Fibroblast of pulmonary artery (primary cell): ENCODE measurements at regions not wholly inside any gene's neighbourhood (a gene's known extent, or its start where the extent isn't known, plus 50 kb on each side); places are given as distances from the start of the nearest gene placed in this dataset.

Experiments
- DNase-seq: peaks from one replicate; pipeline ENCODE4 v3.0.0-alpha.2; 2010; ENCODE audit warnings: low read depth
- H3K4me3 ChIP-seq: replicated peaks from 2 replicates; pipeline ENCODE4 v1.5.1; 2011; ENCODE audit warnings: low read depth, mild to moderate bottlenecking, control low read depth, low read length, moderate library complexity
- TF ChIP-seq, protein P1 (sequence below): IDR thresholded peaks from 2 replicates; pipeline ENCODE4 v1.5.1; 2011; ENCODE audit warnings: mild to moderate bottlenecking, control low read depth, low read length, inconsistent platforms; ENCODE audit errors: missing control alignments

DNA sequence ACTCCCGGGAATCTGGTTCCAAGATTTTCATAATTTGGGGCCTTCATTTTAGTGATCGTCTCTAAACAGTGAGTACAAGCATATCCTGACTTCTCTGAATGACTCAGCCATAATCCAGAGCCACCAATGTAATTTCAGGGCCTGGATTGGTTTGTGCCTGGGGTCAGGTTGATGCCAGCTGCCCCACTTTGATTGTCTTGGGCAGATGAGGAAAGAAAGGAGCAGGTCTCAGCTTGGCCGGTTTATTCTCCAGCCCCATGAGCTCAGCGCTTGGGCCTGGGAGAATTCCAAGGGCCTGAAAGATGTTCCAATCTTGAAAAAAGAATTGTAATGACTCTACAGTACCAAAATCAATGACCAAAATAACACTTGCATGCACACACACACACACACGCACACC, 71.2 kb upstream of the ECE1 start:
- no peak for DNase-seq
- no peak overlapping the region for H3K4me3 ChIP-seq
- TF ChIP-seq, protein P1, sequence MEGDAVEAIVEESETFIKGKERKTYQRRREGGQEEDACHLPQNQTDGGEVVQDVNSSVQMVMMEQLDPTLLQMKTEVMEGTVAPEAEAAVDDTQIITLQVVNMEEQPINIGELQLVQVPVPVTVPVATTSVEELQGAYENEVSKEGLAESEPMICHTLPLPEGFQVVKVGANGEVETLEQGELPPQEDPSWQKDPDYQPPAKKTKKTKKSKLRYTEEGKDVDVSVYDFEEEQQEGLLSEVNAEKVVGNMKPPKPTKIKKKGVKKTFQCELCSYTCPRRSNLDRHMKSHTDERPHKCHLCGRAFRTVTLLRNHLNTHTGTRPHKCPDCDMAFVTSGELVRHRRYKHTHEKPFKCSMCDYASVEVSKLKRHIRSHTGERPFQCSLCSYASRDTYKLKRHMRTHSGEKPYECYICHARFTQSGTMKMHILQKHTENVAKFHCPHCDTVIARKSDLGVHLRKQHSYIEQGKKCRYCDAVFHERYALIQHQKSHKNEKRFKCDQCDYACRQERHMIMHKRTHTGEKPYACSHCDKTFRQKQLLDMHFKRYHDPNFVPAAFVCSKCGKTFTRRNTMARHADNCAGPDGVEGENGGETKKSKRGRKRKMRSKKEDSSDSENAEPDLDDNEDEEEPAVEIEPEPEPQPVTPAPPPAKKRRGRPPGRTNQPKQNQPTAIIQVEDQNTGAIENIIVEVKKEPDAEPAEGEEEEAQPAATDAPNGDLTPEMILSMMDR = no peak

DNA sequence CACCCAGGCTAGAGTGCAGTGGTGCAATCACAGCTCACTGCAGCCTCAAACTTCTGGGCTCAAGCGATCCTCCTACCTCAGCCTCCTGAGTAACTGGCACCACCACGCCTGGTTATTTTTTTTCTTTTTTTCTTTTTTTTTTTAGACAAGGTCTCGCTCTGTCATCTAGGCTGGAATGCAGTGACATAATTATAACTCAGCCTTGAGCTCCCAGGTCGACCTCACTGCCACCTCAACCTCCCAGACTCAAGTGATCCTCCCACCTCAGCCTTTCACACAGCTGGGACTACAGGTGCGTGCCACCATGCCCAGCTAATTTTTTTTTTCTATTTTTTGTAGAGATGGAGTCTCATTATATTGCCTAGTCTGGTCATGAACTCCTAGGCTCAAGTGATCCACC, 66.9 kb upstream of the ECE1 start:
- H3K4me3 ChIP-seq = no peak overlapping the region
- DNase-seq = no peak
- TF ChIP-seq, protein P1 = no peak

DNA sequence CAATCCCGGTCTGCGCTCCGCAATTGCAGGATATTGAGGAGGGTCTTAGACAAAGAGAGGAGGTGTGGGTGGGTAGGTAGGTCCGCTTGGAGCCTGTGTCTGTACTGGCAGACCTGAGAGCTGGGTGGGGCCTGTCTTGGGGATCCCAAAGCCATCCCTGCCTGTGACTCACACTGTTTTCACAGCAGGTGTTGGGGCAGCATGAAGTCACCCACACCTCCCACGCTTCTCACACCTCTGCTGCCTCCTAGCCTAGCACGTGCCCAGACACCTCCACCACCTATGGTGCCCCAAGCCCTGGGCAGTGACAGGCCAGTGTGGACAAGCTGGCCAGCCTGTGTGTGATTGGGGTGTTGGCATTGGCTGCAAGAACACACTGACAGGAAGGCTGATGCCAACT, 65.7 kb upstream of the ECE1 start:
- TF ChIP-seq, protein P1 = no peak
- DNase-seq = no peak
- no peak overlapping the region for H3K4me3 ChIP-seq

DNA sequence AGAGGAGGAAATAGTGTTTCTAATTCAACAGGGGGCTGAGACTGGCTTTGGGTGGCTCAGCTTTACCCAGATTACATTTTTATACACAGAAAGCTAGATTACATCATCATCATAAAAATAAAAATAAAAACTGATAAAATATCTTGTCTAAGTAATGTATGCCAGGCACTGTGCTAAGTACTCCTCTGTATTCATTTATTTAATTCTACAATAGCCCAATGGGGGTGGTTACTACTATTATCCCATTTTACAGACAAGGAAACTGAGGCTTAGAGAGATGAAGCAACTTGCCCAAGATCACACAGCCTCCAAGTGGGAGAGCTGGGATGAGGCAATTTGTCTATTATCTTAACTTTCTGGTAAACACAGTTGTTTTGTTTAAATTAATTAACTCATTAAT, 62.3 kb upstream of the ECE1 start:
- H3K4me3 ChIP-seq = no peak overlapping the region
- TF ChIP-seq, protein P1 = no peak
- DNase-seq = no peak

DNA sequence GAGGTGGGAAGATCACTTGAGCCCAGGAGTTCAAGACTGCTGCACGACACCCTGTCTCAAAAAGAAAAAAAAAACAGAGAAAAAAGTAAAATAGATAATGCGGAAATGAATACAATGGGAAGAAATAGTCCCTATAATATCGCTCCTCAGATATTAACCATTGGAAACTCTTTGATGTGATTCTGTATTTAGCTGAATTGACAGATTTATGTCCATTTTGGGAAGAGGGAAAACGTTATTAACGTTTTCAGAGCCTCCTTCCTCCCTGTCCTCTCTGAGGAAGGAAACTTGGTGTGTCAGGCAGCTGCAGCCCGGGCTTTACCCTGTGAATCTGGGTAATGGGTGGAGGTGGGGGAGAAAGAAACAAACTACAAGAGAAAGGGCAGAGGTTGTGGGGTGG, 61.6 kb upstream of the ECE1 start:
- TF ChIP-seq, protein P1 = no peak
- no peak for DNase-seq
- H3K4me3 ChIP-seq = no peak overlapping the region

DNA sequence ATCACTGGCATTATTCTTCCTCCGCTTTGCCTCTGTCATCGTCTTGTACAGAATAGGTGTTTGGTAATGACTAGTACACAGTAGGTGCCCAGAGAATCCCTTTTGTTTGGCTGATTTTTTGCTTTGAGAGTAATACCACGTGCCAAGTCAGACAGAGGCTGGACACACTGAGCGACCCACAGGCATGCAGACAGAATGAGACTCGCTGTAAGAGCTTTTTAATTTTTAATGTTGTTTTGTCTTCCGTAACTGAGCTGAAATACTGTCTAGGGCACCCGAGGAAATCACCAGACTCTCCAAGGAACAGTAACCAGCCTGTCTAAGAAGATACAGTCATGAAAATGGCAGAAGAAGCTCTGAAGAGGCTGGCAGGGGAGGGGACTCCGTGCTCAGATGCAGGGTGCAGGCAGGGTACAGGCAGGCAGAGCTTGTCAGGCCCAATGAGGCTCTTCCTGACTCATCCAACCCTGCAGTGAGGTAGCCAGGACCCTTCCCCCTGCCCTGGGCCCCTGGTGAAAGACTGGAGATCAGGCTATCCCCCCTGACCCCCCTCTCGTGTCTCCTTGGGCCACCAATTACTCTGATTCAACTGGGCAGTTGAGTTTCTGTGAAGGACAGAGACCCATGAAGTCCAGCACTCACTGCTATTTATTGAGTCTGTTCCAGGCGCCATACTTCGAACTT, 60.1 kb upstream of the ECE1 start:
- H3K4me3 ChIP-seq = no peak overlapping the region
- no peak for DNase-seq
- TF ChIP-seq, protein P1 = no peak

DNA sequence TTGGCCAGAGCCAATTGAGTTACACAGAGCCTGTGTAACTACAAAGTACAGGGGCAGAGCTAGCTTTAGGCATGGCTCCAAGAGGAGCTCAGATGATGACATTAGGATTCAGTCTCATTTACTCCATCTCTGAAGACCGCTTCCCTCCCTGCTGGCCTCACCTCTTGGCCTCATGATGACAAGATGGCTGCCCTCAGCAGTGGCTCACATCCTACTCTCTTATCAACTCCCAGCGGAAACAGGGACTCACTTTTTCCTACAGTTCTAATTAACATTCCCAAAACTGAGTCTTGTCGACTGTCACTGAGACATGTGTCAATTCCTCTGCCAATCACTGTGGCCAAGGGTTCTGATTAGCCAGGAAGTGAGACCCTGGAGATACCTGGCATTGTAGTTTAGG, 59.4 kb upstream of the ECE1 start:
- TF ChIP-seq, protein P1 = no peak
- no peak for DNase-seq
- H3K4me3 ChIP-seq = no peak overlapping the region
